Activated CD8-positive, alpha-beta memory T cell treated with anti-CD3 and anti-CD28 coated beads for 1 hour (primary cell): ENCODE measurements at regions not wholly inside any gene's neighbourhood (a gene's known extent, or its start where the extent isn't known, plus 50 kb on each side); places are given as distances from the start of the nearest gene placed in this dataset.
A peak's percentile ranks its signal among the peaks of the same experiment; 100 is the strongest.
"Not testable (repeated sequence)": the region's sequence is repeated elsewhere in the genome, so short reads cannot be mapped to it uniquely, and the experiment has no call there.

Source experiments
- DNase-seq, 2 donors: peaks; one replicate each; pipeline ENCODE4 v3.0.0-alpha.2; 2020; ENCODE audit warnings: low read depth in 1 of 2; ENCODE audit errors: extremely low read depth in 1 of 2

DNA sequence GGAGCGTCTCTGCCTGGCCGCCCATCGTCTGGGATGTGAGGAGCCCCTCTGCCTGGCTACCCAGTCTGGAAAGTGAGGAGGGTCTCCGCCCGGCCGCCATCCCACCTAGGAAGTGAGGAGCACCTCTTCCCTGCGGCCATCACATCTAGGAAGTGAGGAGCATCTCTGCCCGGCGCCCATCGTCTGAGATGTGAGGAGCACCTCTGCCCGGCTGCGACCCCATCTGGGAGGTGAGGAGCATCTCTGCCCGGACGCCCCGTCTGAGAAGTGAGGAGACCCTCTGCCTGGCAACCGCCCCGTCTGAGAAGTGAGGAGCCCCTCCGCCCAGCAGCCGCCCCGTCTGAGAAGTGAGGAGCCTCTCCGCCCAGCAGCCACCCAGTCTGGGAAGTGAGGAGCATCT is 84.5 kb downstream of the IDS start:
- not testable (repeated sequence) for DNase-seq

DNA sequence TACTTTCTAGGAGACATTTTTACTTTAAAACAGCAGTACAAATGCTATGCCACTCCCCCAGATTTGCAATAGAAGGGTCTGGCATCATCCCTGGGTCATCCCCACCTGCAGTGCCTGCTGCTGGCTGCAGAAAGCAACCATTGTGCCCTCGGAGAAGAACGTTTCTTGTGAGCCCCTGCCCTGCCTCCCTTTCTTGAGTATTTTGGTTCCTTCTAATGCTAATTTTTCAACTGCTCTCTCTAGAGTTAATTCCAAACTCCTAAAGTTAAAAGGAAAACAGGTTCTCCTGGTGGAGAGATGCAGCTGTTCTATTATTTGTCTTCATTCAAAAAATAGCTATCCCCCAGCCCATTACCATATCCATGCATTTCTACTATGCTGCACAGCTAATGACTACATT is 107.1 kb downstream of the IDS start:
- DNase-seq = no peak

DNA sequence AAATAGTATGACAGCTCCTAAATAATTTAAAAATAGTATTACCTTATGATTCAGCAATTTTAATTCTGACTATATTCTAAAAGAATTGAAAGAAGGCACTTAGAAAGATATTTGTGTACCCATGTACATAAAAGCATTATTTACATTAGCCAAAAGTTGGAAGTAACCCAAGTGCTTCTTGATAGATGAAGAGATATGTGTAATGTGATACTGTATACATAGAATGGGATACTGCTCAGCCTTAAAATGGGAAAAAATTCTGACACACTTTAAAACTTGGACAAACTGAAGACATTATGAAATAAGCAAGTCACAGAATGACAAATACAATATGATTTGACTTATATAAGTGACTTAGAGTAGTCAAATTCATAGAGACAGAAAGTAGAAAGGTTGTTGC is 112.2 kb downstream of the IDS start:
- no peak for DNase-seq

DNA sequence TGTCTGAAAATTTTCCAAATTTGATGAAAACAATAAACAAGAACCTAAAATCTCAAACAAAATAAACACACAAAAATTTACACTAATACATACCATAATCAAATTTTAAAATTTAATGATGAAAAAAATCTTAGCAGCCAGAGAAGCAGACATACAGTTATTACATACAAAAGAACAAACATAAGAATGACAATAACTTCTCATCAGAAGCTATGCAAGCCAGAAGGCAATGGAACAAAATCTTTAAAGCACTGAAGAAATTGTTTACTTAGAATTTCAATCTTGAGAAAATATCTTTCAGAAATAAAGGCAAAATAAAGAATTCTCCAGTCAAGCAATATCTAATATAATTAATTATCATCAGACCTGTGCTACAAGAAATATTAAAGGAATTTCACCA is 121.3 kb downstream of the IDS start:
- no peak for DNase-seq

DNA sequence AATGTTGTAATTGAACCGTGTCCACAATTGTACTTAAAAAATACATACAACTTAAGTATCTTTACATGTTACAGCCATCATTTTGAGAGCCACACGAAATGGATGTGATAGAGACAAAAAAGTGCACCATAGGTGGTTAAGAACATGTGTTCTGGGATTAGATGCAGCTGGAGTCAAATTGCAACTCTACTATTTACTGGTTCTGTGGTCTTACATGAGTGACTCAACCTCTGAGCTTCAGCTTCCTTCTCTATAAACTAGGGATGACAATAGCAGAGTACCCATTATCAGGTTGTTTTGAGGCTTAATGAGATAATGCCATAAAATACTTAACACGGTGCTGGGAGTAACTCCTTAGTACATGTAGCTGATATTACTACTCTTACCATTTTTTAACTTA is 130.4 kb downstream of the IDS start:
- no peak for DNase-seq

DNA sequence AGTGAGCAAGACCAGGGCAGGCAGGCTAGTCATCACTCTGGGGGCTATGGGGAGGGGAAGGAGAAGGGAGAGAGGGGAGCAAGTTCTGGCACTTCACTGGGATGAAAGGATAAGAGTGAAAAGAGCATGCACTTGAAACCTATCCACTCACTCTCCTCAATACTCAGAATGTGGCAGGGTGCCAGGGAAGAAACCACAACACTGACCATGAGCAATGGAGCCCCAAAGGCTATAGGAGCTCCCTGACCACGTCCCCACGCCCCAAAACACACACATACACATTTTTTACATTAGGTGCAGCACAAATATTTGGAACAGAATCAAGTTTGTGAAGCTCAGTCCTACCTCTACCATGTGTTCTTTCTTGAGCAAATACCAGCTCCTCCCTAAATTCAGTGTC is 132.2 kb downstream of the IDS start:
- no peak for DNase-seq

DNA sequence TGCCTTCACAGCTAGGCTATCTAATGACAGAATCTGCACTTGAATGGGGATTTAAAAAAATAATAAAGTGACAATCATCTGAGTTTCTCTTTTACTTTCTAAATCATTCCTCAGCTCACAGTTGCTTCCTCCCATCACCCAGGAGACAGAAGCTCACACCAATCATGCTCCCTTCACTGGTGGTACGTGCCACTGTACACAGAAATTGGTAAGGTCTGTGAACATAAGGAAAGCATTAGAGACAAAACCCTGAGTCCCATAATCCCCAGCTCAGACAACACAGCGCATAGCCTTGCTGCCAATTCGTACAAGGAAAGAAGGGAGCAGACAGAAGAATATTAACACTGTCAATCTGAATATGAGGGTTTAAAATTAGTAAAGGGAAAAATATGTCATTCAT is 133.1 kb downstream of the IDS start:
- DNase-seq = no peak

DNA sequence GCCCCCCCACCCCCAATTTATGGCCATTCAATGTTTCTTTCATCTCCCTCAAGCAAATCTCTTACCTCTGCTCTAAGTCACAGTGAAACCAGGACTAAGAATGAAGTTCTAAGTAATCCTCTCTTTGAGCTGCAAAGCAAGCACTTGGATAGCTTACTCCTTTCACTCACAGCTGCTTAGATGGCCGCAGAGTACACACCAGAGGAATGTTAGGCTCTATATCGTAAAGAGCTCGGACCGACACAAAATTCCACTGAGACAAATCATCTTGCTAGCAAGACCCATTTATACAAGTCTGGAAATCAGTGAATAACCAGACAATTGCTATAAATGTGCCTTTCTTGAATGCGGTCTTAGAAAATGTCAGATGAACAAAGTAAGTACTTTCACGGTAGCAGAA is 135.0 kb downstream of the IDS start:
- no peak for DNase-seq

DNA sequence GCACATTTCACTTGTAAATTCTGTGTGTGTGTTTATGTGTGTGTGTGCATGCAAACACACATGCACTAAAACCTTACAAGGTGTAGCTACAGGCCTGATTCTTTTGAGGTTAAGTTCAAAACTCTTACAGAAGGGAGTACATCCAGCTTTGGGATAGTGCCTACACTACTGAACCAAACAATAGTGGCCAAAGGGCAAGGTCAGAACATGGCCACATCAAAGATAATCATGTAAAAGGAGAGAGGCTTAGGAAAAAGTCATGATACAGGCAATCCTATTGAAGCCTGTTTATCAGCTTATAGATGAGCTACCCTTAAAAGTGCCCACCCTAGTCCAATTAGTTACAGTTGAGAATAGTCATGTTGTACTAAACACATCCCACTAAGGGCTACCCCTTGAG is 139.6 kb downstream of the IDS start:
- no peak for DNase-seq

DNA sequence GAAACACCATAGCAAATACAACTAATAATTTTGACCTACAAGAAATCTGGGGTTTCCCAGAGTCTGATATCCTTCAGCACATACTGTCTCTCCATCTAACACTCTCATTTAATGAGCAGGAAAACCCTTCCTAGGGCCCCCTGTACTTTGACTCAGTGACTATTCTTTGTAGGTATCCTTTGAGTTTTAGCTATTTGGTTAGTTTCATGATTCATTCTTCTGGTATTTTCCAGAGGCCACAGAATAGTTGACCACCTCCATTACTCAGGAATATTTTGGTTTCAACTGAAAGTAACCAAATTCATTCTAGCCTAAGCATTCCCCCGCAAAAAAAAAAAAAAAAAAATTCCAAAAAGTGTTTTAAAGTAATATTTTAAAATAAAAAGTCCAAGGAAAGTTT is 140.0 kb downstream of the IDS start:
- DNase-seq = no peak

DNA sequence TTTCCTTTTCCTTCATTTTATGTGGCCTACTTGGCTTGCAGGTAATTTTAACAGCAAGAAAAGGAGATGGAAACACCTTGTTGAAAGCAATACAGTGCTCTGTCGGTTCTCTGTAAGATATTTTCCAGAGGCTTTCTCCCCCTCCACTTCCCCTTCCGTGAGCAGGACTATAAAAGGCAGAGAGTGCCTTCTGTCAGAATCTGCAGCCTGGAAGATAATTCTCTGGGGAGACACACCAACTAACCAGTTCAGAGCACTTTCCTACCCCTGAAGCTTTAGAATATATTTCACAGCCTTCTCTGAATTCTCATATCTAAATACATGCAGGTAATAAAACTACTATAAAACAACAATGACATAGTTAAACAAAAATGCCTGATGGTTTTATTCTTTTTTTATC is 141.1 kb downstream of the IDS start:
- DNase-seq = no peak

DNA sequence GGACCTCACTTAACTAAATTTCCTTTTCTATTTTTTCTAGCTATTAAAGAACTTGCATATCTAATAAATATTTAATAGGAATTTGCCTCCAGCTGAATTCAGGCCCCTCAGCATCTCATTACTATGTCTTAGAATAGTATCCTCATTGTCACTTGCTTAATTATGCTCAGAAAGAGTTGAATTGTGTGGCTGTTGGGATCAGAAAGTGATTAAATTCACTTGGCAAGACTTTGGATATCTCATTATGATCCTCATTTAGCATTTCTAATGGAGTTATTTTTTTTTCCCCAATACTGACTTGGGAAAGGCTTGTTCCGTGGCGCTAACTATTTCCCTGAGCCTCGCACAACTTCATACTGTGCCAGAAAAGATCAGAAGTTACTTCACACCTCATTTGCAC is 158.8 kb downstream of the IDS start:
- no peak for DNase-seq

DNA sequence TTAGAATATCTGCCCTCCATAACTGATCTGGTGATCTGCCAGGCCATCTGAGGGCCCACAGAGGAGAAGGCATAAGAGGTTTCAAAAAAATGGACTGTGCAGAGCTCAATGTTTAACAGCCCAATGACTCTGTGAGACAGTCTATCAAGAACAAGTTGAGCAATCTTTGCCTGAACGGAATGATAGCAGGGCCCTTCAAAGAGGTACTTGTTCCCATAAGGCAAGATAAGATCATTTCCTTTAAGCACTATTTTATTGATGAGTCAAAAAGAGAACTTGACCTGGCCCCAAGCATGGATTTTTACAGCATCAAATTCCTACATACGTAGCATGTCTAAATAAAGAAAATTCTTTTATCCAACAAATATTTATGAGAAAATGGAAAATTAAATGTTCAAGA is 182.8 kb downstream of the IDS start:
- DNase-seq = no peak

DNA sequence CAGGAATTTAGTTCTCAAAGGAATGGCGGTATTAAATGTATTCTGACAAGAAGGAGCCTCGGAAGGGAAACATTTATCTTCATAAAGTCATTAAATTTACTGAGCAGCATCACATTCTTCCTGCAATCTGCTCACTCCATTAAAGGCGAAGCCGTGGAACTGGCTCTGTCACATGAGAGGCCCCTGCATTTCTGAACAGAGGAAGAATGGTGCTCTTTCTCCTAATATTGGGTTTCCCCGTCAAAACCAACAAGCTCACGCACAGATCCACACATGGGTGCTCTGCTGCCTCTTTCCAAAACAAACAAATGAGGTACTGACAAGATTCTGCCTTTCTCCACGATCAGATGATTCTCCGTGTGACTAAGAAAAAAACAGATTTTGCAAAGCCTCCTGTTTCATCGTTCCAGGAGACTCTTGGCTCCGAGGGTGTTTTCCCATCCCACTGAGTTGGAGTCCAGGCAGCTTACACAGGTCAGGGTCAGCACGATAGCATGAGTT is 191.2 kb downstream of the IDS start:
- no peak for DNase-seq

DNA sequence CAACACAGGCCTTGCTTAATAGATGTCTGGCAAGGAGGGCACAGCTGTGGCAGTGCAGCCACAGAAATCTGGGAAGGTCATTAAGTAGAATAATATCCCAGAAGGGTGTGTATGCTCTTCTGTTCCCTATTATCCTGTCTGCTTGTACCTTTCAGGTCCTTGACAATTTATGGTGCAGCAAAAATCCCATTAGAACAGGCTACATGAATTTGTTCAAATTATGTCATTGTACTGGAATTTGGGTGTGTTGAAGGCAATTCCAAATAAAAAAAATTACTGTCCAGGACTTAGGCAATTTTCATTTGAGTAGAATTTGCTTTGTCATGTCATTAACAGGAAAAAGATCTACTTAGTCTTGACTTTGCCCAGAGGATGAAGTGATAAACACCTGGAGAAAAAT is 192.1 kb downstream of the IDS start:
- no peak for DNase-seq

DNA sequence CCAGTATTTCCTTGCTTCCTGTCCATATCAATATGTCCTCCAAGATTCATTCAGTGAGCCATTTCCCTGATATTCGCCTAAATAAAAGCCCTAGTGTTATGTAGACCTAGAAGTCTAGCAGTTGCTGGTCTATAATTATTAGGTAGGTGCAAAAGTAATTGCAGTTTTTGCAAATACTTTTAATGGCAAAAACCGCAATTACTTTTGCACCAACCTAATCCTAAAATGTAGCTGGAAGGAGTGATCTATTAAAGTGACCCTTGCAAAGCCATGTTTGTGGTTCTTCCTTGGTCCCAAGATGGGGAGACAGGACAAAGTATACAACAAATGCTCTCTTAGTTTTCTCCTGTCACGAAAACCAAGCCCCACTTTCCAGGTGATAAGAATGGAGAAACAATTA is 193.0 kb downstream of the IDS start:
- no peak for DNase-seq

DNA sequence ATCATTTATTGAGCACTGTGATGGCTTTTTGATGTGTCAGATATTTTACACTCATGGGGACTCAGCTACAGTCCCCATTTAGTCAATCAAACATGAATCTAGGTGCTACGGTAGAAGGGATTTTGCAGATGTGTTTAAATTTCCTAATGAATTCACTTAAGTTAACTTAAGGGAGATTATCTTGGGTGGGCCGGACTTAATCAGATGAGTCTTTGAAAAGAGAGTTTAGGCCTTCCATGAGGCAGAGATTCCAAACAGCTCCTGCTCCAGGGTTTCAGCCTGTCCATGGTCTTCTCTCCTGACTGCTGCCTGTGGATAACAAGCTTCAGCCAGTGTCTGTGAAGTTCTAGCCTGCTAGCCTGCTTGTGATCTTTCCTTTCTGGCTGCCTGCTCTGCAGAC is 202.4 kb downstream of the IDS start:
- DNase-seq = no peak

DNA sequence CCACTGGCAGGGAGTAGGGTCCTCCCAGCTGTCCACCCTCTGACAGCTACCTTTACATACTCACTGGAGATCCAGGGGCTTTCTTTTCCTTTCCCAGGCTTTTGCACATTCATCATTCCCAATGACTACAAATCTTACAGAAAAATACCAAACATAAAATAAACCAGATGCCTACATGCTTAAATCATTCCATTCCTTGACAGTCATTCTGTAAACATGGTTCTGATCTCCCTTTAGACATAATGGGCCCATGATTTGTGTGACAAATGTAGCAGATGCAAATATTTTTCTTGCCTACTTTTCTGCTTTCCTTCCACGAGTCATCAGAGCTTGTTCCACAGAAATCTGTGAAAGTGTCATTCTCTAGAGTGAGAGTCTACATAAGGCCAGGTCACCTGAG is 207.0 kb downstream of the IDS start:
- no peak for DNase-seq

DNA sequence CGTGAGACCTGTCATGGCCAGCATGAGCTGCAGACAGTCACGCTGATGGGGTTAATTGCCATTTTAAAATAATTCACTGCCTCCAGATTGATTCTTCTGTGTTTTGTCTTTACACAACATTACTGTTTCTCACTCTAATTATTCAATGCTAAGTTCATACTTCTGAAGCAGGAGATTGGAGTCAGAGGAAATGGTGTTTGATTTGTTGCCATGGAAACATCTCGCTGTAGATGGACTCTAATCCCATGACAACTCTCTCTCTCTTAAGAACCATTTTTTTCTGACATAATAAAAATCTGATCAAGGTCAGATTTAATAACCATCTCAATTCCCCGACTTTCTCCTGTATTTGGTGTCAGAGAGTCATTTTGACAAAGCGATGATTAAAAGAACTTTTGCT is 209.0 kb downstream of the IDS start:
- no peak for DNase-seq

DNA sequence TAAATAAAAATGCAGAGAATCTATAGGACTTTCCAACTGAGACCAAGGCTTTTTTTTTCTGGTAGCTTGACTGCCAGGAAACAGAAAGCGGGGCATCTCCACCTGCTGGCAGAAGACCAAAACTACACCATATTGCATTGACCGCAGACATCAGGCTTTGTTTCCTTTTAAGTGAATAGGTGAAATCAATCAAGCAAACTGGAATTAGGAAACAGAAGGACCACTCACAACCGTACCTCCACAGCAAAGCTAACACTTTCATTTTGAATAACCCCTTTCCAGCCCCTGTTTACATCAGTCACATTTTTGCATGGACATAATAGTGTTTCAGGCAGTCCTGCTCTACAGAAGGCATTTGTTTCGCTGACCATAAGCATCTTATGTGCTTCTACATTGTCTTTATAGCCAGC is 218.2 kb downstream of the IDS start:
- peak in 1 of 2 donors; percentile 5 for DNase-seq

DNA sequence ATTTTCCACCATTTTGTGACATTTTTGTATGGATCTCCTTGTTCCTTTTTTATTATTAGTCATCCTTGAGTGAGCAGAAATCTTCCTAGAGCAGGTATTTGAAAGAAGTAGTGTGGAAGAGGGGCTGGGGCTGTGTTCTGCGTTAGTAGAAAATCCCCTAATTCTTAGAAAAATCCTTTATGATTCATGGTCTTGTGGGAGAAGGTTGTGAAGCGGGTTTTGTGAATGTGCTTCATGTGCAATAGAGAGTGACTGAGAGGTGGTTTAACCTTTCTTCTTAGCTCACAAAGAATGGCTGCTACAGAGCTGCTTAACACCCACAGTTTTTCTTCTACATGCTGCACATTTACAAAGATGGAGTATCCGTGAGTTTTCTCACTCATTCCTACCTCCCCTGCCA is 220.5 kb downstream of the IDS start:
- no peak for DNase-seq

DNA sequence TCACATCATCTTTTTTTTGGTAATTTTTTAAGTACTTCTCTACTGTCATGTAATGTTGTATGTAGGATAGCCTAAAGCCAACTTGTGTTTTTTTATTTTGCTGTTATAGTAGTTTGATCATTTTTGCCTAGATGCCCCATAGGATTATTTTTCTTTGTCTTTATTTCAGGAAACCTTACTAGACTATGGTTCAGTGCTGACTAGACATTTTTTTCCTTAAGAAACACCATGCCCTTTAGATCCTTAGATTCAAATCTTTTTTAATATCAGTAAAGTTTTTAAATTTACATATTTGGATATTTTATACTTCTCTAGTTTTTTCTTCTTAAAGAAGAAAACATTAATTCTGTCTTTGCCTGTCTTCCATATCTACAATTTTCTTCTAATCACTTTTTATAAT is 221.3 kb downstream of the IDS start:
- DNase-seq = no peak

DNA sequence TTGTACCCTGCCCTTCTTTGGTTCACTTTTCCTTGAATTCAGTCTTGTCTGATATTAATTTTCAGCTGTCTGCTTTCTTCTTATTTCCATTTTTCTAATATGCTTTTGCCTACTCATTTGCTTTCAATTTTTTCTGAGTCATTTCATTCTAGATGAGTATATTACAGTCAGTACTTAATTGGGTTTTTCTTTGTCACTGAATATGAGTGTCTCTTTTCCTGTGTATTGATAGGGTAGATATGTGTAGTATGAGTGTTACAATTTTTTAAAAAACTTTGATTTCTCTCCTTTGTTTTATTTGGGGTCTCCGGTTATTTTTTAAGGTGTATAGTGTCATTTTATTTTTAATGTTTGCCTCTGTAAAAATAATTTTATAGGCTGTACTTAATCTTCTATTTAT is 222.2 kb downstream of the IDS start:
- no peak for DNase-seq

DNA sequence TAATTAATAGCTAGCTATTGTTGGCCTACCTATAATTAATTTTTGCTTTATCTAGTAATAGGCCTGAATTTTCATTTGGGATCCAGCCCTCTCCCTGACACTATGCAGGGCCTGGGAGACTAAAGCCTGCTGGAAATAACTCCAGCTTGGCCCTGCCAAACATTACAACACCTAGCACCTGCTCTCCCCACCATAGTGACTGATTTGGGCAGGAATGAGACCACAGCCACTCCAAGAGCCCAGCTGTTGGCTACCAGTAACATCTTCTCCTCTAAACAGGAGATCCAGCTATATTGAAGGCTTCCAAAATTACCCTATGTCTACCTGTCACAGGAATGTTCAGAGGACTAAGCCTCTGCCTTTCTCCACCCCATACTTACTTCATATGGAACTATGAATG is 225.1 kb downstream of the IDS start:
- DNase-seq = no peak
